HepG2 (cell line): ENCODE measurements at regions not wholly inside any gene's neighbourhood (a gene's known extent, or its start where the extent isn't known, plus 50 kb on each side); places are given as distances from the start of the nearest gene placed in this dataset.

ENCODE experiments used
- CENPT ChIP-seq: sonication (generic); formaldehyde crosslinking; IDR thresholded peaks from 2 replicates; pipeline ENCODE4 v1.8.0; 2022; ENCODE audit warnings: low read depth, mild to moderate bottlenecking, moderate library complexity, missing genetic modification reagents
- CTCF ChIP-seq: sonication (generic); formaldehyde crosslinking; IDR thresholded peaks from 2 replicates; pipeline ENCODE4 v1.5.0; 2020; ENCODE audit warnings: mild to moderate bottlenecking, missing genetic modification reagents, moderate library complexity
- ELK4 ChIP-seq: sonication (generic); formaldehyde crosslinking; IDR thresholded peaks from 2 replicates; pipeline ENCODE4 v1.9.0; 2021; ENCODE audit warnings: missing genetic modification reagents, borderline replicate concordance
- ESRRA ChIP-seq: sonication (generic); formaldehyde crosslinking; IDR thresholded peaks from 2 replicates; pipeline ENCODE4 v1.5.1; 2020; ENCODE audit warnings: mild to moderate bottlenecking, low read depth, missing genetic modification reagents
- EZH2 ChIP-seq: conservative IDR thresholded peaks from 2 replicates; pipeline ENCODE4 v1.6.1; 2012; ENCODE audit warnings: mild to moderate bottlenecking, low read depth, low read length, moderate library complexity
- FOSL1 ChIP-seq: sonication (generic); formaldehyde crosslinking; IDR thresholded peaks from 2 replicates; pipeline ENCODE4 v1.9.0; 2021; ENCODE audit warnings: missing genetic modification reagents, borderline replicate concordance
- SIN3A ChIP-seq: IDR thresholded peaks from 2 replicates; pipeline ENCODE4 v1.6.1; 2011; ENCODE audit warnings: low read depth, mild to moderate bottlenecking, control low read depth, low read length, borderline replicate concordance
- TBP ChIP-seq: sonication (generic); formaldehyde crosslinking; IDR thresholded peaks from 2 replicates; pipeline ENCODE4 v1.5.0; 2020; ENCODE audit warnings: missing genetic modification reagents
- ZNF431 ChIP-seq: sonication (generic); formaldehyde crosslinking; IDR thresholded peaks from 2 replicates; pipeline ENCODE4 v1.9.0; 2022; ENCODE audit warnings: missing genetic modification reagents, low read depth, mild to moderate bottlenecking, borderline replicate concordance
- ZNF780A ChIP-seq: sonication (generic); formaldehyde crosslinking; IDR thresholded peaks from 2 replicates; pipeline ENCODE4 v1.8.0; 2022; ENCODE audit warnings: mild to moderate bottlenecking, missing genetic modification reagents, moderate library complexity
- ZSCAN29 ChIP-seq: sonication (generic); formaldehyde crosslinking; conservative IDR thresholded peaks from 2 replicates; pipeline ENCODE4 v1.4.0; 2020; ENCODE audit warnings: mild to moderate bottlenecking, missing genetic modification reagents

GRCh38 chr7:119684763-119685162 is 588.2 kb upstream of the KCND2 start:
- no peak for TF ChIP-seq ESRRA (CRISPR knock-in tag)
- TF ChIP-seq FOSL1 (CRISPR knock-in tag), result no peak
- TF ChIP-seq CTCF (CRISPR knock-in tag), result no peak
- TF ChIP-seq ELK4, result no peak
- TF ChIP-seq SIN3A, result no peak
- no peak for TF ChIP-seq ZNF431 (CRISPR knock-in tag)
- TF ChIP-seq EZH2, result no peak
- no peak for TF ChIP-seq CENPT (CRISPR knock-in tag)
- no peak for TF ChIP-seq TBP (CRISPR knock-in tag)
- TF ChIP-seq ZNF780A (CRISPR knock-in tag), result no peak
- TF ChIP-seq ZSCAN29 (CRISPR knock-in tag), result no peak
